DND-41 (cell line): ENCODE measurements at regions not wholly inside any gene's neighbourhood (a gene's known extent, or its start where the extent isn't known, plus 50 kb on each side); places are given as distances from the start of the nearest gene placed in this dataset.

Experiments used
- EZH2 ChIP-seq: IDR thresholded peaks from 3 replicates; pipeline ENCODE4 v1.6.1; 2012; ENCODE audit warnings: borderline replicate concordance, low read depth, mild to moderate bottlenecking, moderate library complexity, low read length, inconsistent platforms; ENCODE audit not compliant: severe bottlenecking
- TF ChIP-seq, protein P1 (sequence below): IDR thresholded peaks from 2 replicates; pipeline ENCODE4 v1.5.1; 2012; ENCODE audit warnings: borderline replicate concordance, low read length, moderate library complexity, mild to moderate bottlenecking; ENCODE audit not compliant: poor library complexity, severe bottlenecking; ENCODE audit errors: extremely low read depth

DNA sequence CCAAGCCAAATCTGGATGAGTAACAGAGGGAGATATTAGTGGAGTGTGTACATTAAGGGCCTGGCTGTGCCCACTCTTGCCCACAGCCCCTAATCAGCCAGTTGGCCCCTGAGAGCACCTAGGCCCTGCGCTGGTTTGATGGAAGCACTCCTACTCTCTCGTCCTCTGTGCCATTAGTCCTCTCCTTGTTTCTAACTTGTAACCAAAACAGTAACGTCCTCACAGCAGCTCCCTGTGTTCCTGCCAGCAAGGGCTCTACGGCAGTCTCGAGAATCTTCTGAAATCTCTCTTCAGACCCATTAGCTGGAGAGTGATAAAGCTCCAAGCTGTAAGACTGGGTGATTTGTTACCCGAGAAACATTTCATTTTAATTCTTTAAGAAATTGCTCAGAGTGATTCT, 76.1 kb downstream of the LRRC30 start:
- TF ChIP-seq, protein P1, sequence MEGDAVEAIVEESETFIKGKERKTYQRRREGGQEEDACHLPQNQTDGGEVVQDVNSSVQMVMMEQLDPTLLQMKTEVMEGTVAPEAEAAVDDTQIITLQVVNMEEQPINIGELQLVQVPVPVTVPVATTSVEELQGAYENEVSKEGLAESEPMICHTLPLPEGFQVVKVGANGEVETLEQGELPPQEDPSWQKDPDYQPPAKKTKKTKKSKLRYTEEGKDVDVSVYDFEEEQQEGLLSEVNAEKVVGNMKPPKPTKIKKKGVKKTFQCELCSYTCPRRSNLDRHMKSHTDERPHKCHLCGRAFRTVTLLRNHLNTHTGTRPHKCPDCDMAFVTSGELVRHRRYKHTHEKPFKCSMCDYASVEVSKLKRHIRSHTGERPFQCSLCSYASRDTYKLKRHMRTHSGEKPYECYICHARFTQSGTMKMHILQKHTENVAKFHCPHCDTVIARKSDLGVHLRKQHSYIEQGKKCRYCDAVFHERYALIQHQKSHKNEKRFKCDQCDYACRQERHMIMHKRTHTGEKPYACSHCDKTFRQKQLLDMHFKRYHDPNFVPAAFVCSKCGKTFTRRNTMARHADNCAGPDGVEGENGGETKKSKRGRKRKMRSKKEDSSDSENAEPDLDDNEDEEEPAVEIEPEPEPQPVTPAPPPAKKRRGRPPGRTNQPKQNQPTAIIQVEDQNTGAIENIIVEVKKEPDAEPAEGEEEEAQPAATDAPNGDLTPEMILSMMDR = no peak
- TF ChIP-seq EZH2 = no peak
